Natural killer cell (primary cell): ENCODE measurements at regions not wholly inside any gene's neighbourhood (a gene's known extent, or its start where the extent isn't known, plus 50 kb on each side); places are given as distances from the start of the nearest gene placed in this dataset.
"Not testable (repeated sequence)": the region's sequence is repeated elsewhere in the genome, so short reads cannot be mapped to it uniquely, and the experiment has no call there.

Source experiments
- ATAC-seq, 3 donors: fragments of 150-1000 bp in 2 of 3; fragments of 200-7000 bp in 1 of 3; cut with Tn5 transposase; 1 replicate in 1 of 3; 2 replicates in 2 of 3; pipeline ENCODE4 v1.10.0; 2021; ENCODE audit warnings: mild to moderate bottlenecking in 2 of 3, moderate library complexity in 2 of 3
- DNase-seq, 2 donors: peaks; one replicate each; pipeline versions ENCODE4 v3.0.0 to v3.0.0-alpha.2; 2013 to 2021; ENCODE audit warnings: mixed read lengths in 1 of 2
- H3K27ac ChIP-seq: one replicate; pipeline ENCODE4 v1.5.1; 2013; ENCODE audit warnings: mild to moderate bottlenecking, low read length
- H3K27me3 ChIP-seq: one replicate; pipeline ENCODE4 v1.6.1; 2013; ENCODE audit warnings: low read length; ENCODE audit not compliant: control insufficient read depth, insufficient read depth
- H3K36me3 ChIP-seq: one replicate; pipeline ENCODE4 v1.6.1; 2013; ENCODE audit warnings: low read length; ENCODE audit not compliant: control insufficient read depth, insufficient read depth
- H3K4me1 ChIP-seq: one replicate; pipeline ENCODE4 v1.6.1; 2013; ENCODE audit warnings: low read length; ENCODE audit not compliant: control insufficient read depth, insufficient read depth
- H3K4me3 ChIP-seq: one replicate; pipeline ENCODE4 v1.5.1; 2013; ENCODE audit warnings: low read length
- H3K9me3 ChIP-seq: one replicate; pipeline ENCODE4 v1.6.1; 2013; ENCODE audit warnings: low read length; ENCODE audit not compliant: control insufficient read depth, insufficient read depth
- H3K27ac Mint-ChIP-seq, 2 donors: one replicate each; pipeline ENCODE4 v1.8.0; 2022; ENCODE audit warnings: mild to moderate bottlenecking in 2 of 2, mixed read lengths in 2 of 2, moderate library complexity in 1 of 2
- H3K27me3 Mint-ChIP-seq, 2 donors: one replicate each; pipeline ENCODE4 v1.8.0; 2022; ENCODE audit warnings: low read depth in 2 of 2, mixed read lengths in 2 of 2
- H3K36me3 Mint-ChIP-seq: one replicate; pipeline ENCODE4 v1.8.0; 2022; ENCODE audit warnings: mixed read lengths
- H3K4me1 Mint-ChIP-seq, 2 donors: one replicate each; pipeline ENCODE4 v1.8.0; 2022; ENCODE audit warnings: mixed read lengths in 2 of 2
- H3K4me3 Mint-ChIP-seq: one replicate; pipeline ENCODE4 v1.8.0; 2022; ENCODE audit warnings: mild to moderate bottlenecking, moderate library complexity, mixed read lengths
- H3K9me3 Mint-ChIP-seq, 2 donors: one replicate each; pipeline ENCODE4 v1.8.0; 2022; ENCODE audit warnings: mixed read lengths in 2 of 2
- CTCF ChIP-seq: fragments of 200-600 bp; IDR thresholded peaks from one replicate; pipeline ENCODE4 v1.8.0; 2022; ENCODE audit warnings: antibody characterized with exemption
- WGBS: methylation state at CpG from one replicate; pipeline ENCODE4 v1.1.7; 2013; ENCODE audit warnings: missing lambda C conversion rate; ENCODE audit not compliant: insufficient coverage; 5-methylcytosine and 5-hydroxymethylcytosine counted together
- intact Hi-C: fragments of 100-400 bp; cut with micrococcal nuclease; formaldehyde crosslinking; loops from one replicate; pipeline ENCODE4 v1.14.2; 2022

GRCh38 chr1:204011426-204011825, 61.5 kb upstream of the SOX13 start:
- peaks cover 0 to 3% of the 10 kb centered on the region in 2 donors for H3K27me3 Mint-ChIP-seq
- H3K4me1 ChIP-seq: no peaks in the 10 kb centered on the region
- no peak overlapping the region for H3K4me3 ChIP-seq
- ATAC-seq: no peak
- no peaks in the 10 kb centered on the region for H3K9me3 ChIP-seq
- H3K9me3 Mint-ChIP-seq: no peaks in the 10 kb centered on the region
- H3K36me3 ChIP-seq: no peaks in the 10 kb centered on the region
- no peaks in the 10 kb centered on the region for H3K27me3 ChIP-seq
- intact Hi-C loops: no loop called here
- no peak overlapping the region for H3K27ac Mint-ChIP-seq
- H3K4me1 Mint-ChIP-seq: no peaks in the 10 kb centered on the region
- H3K36me3 Mint-ChIP-seq: no peaks in the 10 kb centered on the region
- no peak for DNase-seq
- 92% methylated on average over 5 of the region's 5 CpGs for WGBS
- H3K27ac ChIP-seq: no peak overlapping the region
- no peak for TF ChIP-seq CTCF
- no peak overlapping the region for H3K4me3 Mint-ChIP-seq

- Histone ChIP-seq H3K36me3 (no peaks in the 10 kb centered on the region), H3K4me3 (no peak overlapping the region), H3K27ac (no peak overlapping the region), H3K27me3 (no peaks in the 10 kb centered on the region), H3K4me1 (no peaks in the 10 kb centered on the region), H3K9me3 (no peaks in the 10 kb centered on the region)
- intact Hi-C loops: no loop called here
- no peak for TF ChIP-seq CTCF
- DNase-seq: no peak
- no peaks in the 10 kb centered on the region for H3K36me3 Mint-ChIP-seq
- no peaks in the 10 kb centered on the region for H3K4me1 Mint-ChIP-seq
- no peak overlapping the region for H3K4me3 Mint-ChIP-seq
- no peaks in the 10 kb centered on the region for H3K27me3 Mint-ChIP-seq
- no peak for ATAC-seq
- WGBS: 79% methylated on average over 8 of the region's 8 CpGs
- no peak overlapping the region for H3K27ac Mint-ChIP-seq
- no peaks in the 10 kb centered on the region for H3K9me3 Mint-ChIP-seq
Observed at GRCh38 chr1:204013052-204013451, 59.9 kb upstream of the SOX13 start.

- Histone ChIP-seq H3K4me1 (no peaks in the 10 kb centered on the region), H3K9me3 (no peaks in the 10 kb centered on the region), H3K36me3 (no peaks in the 10 kb centered on the region), H3K27me3 (no peaks in the 10 kb centered on the region), H3K4me3 (no peak overlapping the region), H3K27ac (no peak overlapping the region)
- H3K4me1 Mint-ChIP-seq: no peaks in the 10 kb centered on the region
- H3K4me3 Mint-ChIP-seq: no peak overlapping the region
- WGBS: 100% methylated on average over 2 of the region's 3 CpGs
- intact Hi-C loops: no loop called here
- no peaks in the 10 kb centered on the region for H3K36me3 Mint-ChIP-seq
- no peak for DNase-seq
- H3K27me3 Mint-ChIP-seq: no peaks in the 10 kb centered on the region
- ATAC-seq: no peak
- TF ChIP-seq CTCF: no peak
- H3K9me3 Mint-ChIP-seq: no peaks in the 10 kb centered on the region
- no peak overlapping the region for H3K27ac Mint-ChIP-seq
Observed at GRCh38 chr1:204014336-204014735, 58.6 kb upstream of the SOX13 start.

- H3K9me3 Mint-ChIP-seq, DNase-seq, H3K4me3 Mint-ChIP-seq, H3K9me3 ChIP-seq, H3K36me3 Mint-ChIP-seq, H3K27me3 Mint-ChIP-seq, intact Hi-C loops, H3K4me1 Mint-ChIP-seq, H3K27ac ChIP-seq, ATAC-seq, H3K4me3 ChIP-seq, H3K4me1 ChIP-seq, H3K36me3 ChIP-seq, H3K27me3 ChIP-seq, H3K27ac Mint-ChIP-seq: not testable (repeated sequence)
- 91% methylated on average over 8 of the region's 8 CpGs for WGBS
Observed at GRCh38 chr1:204014961-204015360, 58.0 kb upstream of the SOX13 start.
